COLO668 (cell line): ENCODE measurements at regions not wholly inside any gene's neighbourhood (a gene's known extent, or its start where the extent isn't known, plus 50 kb on each side); places are given as distances from the start of the nearest gene placed in this dataset.
A peak's percentile ranks its signal among the peaks of the same experiment; 100 is the strongest.

Experiments
- DNase-seq: peaks from one replicate; lab custom pipeline; 2025; ENCODE audit not compliant: unreplicated experiment; lab: John Stamatoyannopoulos, UW

GRCh38 chr11:134513585-134514120, 101.6 kb upstream of the B3GAT1 start:
- no peak for DNase-seq

- DNase-seq: no peak
Measured at GRCh38 chr11:134512571-134513538, 100.8 kb upstream of the B3GAT1 start.

- DNase-seq: no peak
Measured at GRCh38 chr11:134512061-134512460, 100.0 kb upstream of the B3GAT1 start.

GRCh38 chr11:134511255-134511654, 99.2 kb upstream of the B3GAT1 start:
- DNase-seq: no peak

- DNase-seq: no peak
Measured at GRCh38 chr11:134510233-134511040, 98.4 kb upstream of the B3GAT1 start.

GRCh38 chr11:134509381-134510232, 97.6 kb upstream of the B3GAT1 start:
- no peak for DNase-seq

- no peak for DNase-seq
Measured at GRCh38 chr11:134508219-134508990, 96.4 kb upstream of the B3GAT1 start.

- DNase-seq: no peak
Measured at GRCh38 chr11:134506046-134506445, 94.0 kb upstream of the B3GAT1 start.

GRCh38 chr11:134505125-134505524, 93.1 kb upstream of the B3GAT1 start:
- DNase-seq: no peak

- DNase-seq: no peak
Measured at GRCh38 chr11:134504146-134504905, 92.3 kb upstream of the B3GAT1 start.

- no peak for DNase-seq
Measured at GRCh38 chr11:134503596-134503995, 91.6 kb upstream of the B3GAT1 start.

- DNase-seq: no peak
Measured at GRCh38 chr11:134503100-134503499, 91.1 kb upstream of the B3GAT1 start.

GRCh38 chr11:134502153-134502550, 90.1 kb upstream of the B3GAT1 start:
- no peak for DNase-seq

GRCh38 chr11:134501406-134502152, 89.5 kb upstream of the B3GAT1 start:
- DNase-seq: no peak

- no peak for DNase-seq
Measured at GRCh38 chr11:134500621-134501020, 88.6 kb upstream of the B3GAT1 start.

GRCh38 chr11:134499990-134500389, 87.9 kb upstream of the B3GAT1 start:
- no peak for DNase-seq

- no peak for DNase-seq
Measured at GRCh38 chr11:134498326-134499139, 86.5 kb upstream of the B3GAT1 start.

- peak; percentile 44 for DNase-seq
Measured at GRCh38 chr11:134497586-134497985, 85.5 kb upstream of the B3GAT1 start.
